Panc1 (cell line): ENCODE measurements at regions not wholly inside any gene's neighbourhood (a gene's known extent, or its start where the extent isn't known, plus 50 kb on each side); places are given as distances from the start of the nearest gene placed in this dataset.
"Not testable (repeated sequence)": the region's sequence is repeated elsewhere in the genome, so short reads cannot be mapped to it uniquely, and the experiment has no call there.

Source experiments
- SIN3A ChIP-seq: IDR thresholded peaks from 2 replicates; pipeline ENCODE4 v1.6.1; 2012; ENCODE audit warnings: low read depth, mild to moderate bottlenecking, low read length, moderate library complexity, borderline replicate concordance; ENCODE audit not compliant: insufficient read depth
- TF ChIP-seq, protein P1 (sequence below): fragments of 450-650 bp; IDR thresholded peaks from 2 replicates; pipeline ENCODE4 v1.5.1; 2017; ENCODE audit warnings: mild to moderate bottlenecking

DNA sequence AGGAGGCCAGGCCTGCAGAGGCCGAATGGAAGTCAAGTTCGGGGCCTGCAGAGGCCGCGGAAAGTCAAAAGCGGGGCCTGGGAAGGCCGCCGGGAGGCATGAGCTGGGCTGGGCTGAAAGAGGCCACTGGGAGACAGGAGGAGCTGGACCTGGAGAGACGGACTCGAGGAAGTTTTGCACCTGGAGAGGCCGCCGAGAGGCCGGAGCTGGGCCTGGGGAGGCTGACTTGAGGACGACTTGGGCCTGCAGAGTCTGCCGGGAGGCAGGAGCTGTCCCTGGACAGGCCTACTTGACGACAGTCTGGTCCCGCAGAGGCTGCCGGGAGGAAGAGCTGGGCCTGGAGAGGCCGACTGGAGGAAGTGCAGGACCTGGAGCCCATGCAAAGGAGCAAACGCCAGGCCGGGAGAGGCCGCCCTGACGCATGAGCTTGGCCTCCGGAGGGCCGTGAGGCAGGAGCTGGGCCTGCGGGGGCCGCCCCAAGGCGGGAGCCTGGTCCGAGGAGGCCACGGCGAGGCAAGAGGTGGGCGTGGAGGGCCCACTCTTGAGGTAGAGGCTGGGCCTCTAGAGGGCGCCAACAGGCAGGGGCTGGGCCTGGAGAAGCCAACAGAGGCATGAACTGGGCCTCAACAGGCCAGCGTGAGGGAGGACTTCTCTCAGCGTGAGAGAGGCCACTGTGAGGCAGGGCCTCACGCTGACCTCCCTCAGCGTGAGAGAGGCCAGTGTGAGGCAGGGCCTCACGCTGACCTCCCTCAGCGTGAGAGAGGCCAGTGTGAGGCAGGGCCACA, 306.3 kb downstream of the ZNF479 start:
- TF ChIP-seq SIN3A = not testable (repeated sequence)
- TF ChIP-seq, protein P1, sequence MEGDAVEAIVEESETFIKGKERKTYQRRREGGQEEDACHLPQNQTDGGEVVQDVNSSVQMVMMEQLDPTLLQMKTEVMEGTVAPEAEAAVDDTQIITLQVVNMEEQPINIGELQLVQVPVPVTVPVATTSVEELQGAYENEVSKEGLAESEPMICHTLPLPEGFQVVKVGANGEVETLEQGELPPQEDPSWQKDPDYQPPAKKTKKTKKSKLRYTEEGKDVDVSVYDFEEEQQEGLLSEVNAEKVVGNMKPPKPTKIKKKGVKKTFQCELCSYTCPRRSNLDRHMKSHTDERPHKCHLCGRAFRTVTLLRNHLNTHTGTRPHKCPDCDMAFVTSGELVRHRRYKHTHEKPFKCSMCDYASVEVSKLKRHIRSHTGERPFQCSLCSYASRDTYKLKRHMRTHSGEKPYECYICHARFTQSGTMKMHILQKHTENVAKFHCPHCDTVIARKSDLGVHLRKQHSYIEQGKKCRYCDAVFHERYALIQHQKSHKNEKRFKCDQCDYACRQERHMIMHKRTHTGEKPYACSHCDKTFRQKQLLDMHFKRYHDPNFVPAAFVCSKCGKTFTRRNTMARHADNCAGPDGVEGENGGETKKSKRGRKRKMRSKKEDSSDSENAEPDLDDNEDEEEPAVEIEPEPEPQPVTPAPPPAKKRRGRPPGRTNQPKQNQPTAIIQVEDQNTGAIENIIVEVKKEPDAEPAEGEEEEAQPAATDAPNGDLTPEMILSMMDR = 0 out of 2 replicates have a peak, but pooled peaks have one; percentile 14
